Fibroblast of pulmonary artery (primary cell): ENCODE measurements at regions not wholly inside any gene's neighbourhood (a gene's known extent, or its start where the extent isn't known, plus 50 kb on each side); places are given as distances from the start of the nearest gene placed in this dataset.

ENCODE experiments used
- DNase-seq: peaks from one replicate; pipeline ENCODE4 v3.0.0-alpha.2; 2010; ENCODE audit warnings: low read depth
- H3K4me3 ChIP-seq: replicated peaks from 2 replicates; pipeline ENCODE4 v1.5.1; 2011; ENCODE audit warnings: low read depth, mild to moderate bottlenecking, control low read depth, low read length, moderate library complexity
- CTCF ChIP-seq: IDR thresholded peaks from 2 replicates; pipeline ENCODE4 v1.5.1; 2011; ENCODE audit warnings: mild to moderate bottlenecking, control low read depth, low read length, inconsistent platforms; ENCODE audit errors: missing control alignments

- TF ChIP-seq CTCF: no peak
- DNase-seq: no peak
- H3K4me3 ChIP-seq: no peak overlapping the region
Observed at GRCh38 chr10:125482637-125483036, 200.3 kb downstream of the TEX36 start.

DNA sequence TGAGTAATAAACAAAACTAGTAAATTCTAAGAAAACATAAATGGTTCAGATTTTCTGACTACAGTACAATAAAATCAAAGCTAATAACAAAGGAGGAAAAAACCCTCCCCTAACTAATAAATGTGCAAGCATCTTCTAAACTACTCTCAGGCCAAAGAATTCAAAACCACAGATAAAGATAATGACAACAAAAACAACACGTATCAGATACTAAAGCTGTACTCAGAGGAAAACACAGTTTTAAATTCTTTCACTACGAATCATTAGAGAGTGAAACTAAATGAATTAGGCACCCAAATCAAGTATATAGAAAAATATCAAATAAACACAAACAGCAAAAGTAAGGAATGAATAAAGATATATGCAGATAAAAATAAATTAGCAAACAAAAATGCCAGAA is 200.9 kb downstream of the TEX36 start:
- peak; percentile 0 for DNase-seq
- TF ChIP-seq CTCF: no peak
- H3K4me3 ChIP-seq: no peak overlapping the region

DNA sequence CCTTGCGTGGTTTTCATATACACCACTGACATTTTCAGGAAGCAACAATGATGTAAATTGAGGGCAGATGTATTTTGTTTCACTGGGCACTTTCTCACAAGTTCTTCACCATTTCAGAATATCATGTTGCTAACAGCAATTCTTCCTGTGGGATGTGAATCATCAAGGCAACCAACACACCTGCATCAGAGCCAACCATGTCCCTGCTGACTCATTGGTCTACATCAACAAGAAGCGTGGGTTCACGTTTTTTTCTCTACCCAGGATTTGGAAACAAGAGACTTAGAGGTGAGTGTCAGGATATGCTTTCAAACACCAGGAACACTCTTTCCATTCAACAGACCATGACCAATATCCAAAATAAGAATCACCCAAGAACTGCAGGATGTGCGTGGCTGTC is 203.9 kb downstream of the TEX36 start:
- DNase-seq: no peak

DNA sequence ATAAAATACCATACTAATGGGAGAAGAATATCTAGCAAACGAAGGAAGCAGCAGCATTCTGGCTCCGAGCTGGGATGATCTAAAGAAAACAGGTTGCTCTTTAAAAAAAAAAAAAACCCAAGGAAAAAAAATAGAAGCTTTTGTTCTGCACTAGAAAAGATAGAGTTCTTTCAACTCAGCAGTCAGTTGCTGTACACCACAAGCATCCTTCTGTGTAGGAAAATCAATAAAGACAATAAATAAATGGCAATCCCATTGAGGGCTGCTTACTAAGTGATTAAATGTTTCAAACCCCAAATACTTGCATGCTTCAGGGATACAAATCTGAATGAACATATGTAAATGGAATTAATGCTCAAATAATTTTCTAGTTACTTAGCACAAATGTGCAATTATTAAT is 207.1 kb downstream of the TEX36 start:
- no peak for DNase-seq
- no peak for TF ChIP-seq CTCF
- H3K4me3 ChIP-seq: no peak overlapping the region

More for the DNA sequence above, 203.9 kb downstream of the TEX36 start:
- H3K4me3 ChIP-seq: no peak overlapping the region
- no peak for TF ChIP-seq CTCF

DNA sequence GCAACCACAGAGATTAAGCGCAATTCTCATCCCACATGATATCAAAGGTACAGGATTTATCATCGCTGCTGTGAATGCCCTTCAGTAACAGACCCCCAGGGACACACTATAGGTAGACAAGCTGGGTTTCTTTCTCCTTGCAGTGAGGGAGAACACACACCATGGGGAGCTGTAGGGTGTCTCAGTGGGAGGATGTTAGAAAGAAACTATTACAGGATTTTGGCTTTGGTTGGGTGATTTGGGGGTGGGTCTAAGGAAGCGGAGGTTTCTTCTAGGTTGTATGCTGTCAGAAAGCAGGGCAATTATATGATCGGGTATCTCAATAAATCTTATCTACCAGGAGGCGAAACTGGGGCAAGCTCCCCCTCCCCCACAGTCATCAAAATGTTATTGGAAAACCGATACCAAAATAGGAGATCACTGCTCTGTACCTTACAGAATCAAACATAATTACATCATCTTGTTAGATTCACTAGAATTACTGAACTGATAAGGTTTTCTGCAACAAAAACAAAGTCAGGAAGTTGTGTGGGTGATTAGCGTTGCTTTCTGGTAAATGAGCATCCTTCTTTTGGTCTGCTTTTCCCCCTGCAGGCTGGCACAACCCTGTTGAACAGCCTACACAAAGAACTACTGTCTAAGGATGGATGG is 209.7 kb downstream of the TEX36 start:
- no peak for TF ChIP-seq CTCF
- no peak overlapping the region for H3K4me3 ChIP-seq
- DNase-seq: no peak

DNA sequence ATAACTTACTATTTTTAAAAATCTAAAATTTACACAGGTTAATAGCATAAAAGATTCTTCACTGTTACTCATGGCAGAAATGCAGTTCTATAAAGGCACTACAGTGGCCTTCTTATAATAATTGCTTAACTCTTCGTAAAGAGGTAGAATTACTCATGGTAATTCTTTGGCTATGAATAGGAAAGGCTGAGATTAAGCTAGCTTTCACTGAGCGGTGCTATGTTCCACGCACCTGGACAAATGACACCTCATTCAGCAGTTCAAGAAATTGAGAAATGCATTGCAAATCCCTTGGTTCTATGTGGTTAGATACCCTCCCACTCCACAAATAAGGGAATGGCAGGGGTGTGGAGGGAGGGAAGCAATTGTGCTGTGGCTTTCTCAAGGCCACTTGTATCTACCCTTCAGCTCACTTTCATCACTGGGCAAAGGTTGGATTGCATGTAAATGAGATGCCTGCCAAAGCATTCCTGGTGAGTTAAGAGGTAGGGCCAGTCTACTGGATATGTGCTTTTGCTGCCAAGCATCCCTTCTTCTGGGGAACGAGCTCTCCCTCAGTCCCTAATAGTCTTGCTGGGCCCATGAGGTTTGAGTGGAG is 210.9 kb downstream of the TEX36 start:
- DNase-seq: no peak
- TF ChIP-seq CTCF: no peak
- no peak overlapping the region for H3K4me3 ChIP-seq

DNA sequence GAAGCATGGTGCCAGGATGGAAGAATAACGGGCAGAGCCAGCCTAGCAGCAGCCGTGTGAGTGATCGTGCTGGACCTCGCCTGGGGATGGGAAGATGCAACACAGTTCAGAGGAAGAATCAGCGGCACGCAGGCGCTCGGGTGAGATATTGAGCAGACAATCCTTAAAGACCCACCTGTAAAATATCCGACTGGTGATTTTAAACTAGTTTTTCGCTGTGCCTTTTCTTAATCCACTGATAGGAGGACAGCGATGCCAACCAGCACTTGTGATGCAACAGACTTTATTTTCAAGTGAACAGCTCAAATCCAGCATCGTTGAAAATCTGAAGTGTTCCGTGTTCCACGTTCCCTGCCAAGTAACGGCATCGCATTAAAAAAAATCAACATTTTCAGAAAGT is 214.7 kb downstream of the TEX36 start:
- H3K4me3 ChIP-seq: no peak overlapping the region
- no peak for TF ChIP-seq CTCF
- no peak for DNase-seq
